Prostate gland (tissue), 2 donors: ENCODE measurements at regions not wholly inside any gene's neighbourhood (a gene's known extent, or its start where the extent isn't known, plus 50 kb on each side); places are given as distances from the start of the nearest gene placed in this dataset.

Experiments used
- DNase-seq: peaks from one replicate; pipeline ENCODE4 v3.0.0-alpha.2; 2019; ENCODE audit warnings: low spot score
- H3K27ac ChIP-seq, 2 donors: fragments of 200-600 bp; sonication (generic); 2 replicates each; pipeline ENCODE4 v1.5.1; 2017 to 2019
- H3K27me3 ChIP-seq: fragments of 200-600 bp; sonication (generic); replicated peaks from 2 replicates; pipeline ENCODE4 v1.5.1; 2019; ENCODE audit not compliant: insufficient read depth
- H3K36me3 ChIP-seq, 2 donors: fragments of 200-600 bp; sonication (generic); 1 replicate in 1 of 2; 2 replicates in 1 of 2; pipeline versions ENCODE4 v1.5.1 to v1.8.1; 2017 to 2019
- H3K4me1 ChIP-seq: fragments of 200-600 bp; sonication (generic); replicated peaks from 2 replicates; pipeline ENCODE4 v1.5.1; 2019
- H3K4me3 ChIP-seq, 2 donors: fragments of 200-600 bp; sonication (generic); 2 replicates each; pipeline ENCODE4 v1.5.1; 2017 to 2019
- H3K9me3 ChIP-seq: fragments of 200-600 bp; sonication (generic); 2 replicates; pipeline ENCODE4 v1.5.1; 2017
- CTCF ChIP-seq, 4 experiments: fragments of 200-600 bp in 2 of 4; fragments of 450-650 bp in 2 of 4; sonication (generic) in 2 of 4; IDR thresholded peaks; 1 replicate in 3 of 4; 2 replicates in 1 of 4; pipeline ENCODE4 v1.5.1; 2016 to 2019; ENCODE audit warnings: antibody characterized with exemption in 4 of 4, mild to moderate bottlenecking in 2 of 4, moderate library complexity in 2 of 4
- POLR2A ChIP-seq: fragments of 450-650 bp; IDR thresholded peaks from one replicate; pipeline ENCODE4 v1.6.1; 2016; ENCODE audit warnings: antibody characterized with exemption, mild to moderate bottlenecking
- POLR2AphosphoS5 ChIP-seq: sonication (generic); formaldehyde crosslinking; IDR thresholded peaks from one replicate; pipeline ENCODE4 v1.6.1; 2017; ENCODE audit warnings: antibody characterized with exemption
- WGBS: methylation state at CpG from one replicate; pipeline ENCODE4 v1.1.5; 2018; 5-methylcytosine and 5-hydroxymethylcytosine counted together
- intact Hi-C: fragments of 100-400 bp; cut with DNase I; formaldehyde crosslinking; loops from one replicate; pipeline ENCODE4 v1.14.2; 2022

GRCh38 chr3:83150896-83151295 lies 1389.5 kb upstream of the GBE1 start:
- WGBS, result 78% methylated on average over 2 of the region's 2 CpGs
- H3K27ac ChIP-seq, result no peak overlapping the region
- no peaks in the 10 kb centered on the region for H3K36me3 ChIP-seq
- TF ChIP-seq CTCF (IDR thresholded peaks at IDR 0.05) (no peak), POLR2AphosphoS5 (no peak), POLR2A (no peak)
- no peak for DNase-seq
- H3K27me3 ChIP-seq, result no peaks in the 10 kb centered on the region
- H3K4me3 ChIP-seq, result no peak overlapping the region
- H3K9me3 ChIP-seq, result no peaks in the 10 kb centered on the region
- H3K4me1 ChIP-seq, result no peaks in the 10 kb centered on the region
- intact Hi-C loops, result no loop called here

GRCh38 chr3:83140983-83141382 lies 1379.5 kb upstream of the GBE1 start:
- 76% methylated on average over 2 of the region's 2 CpGs for WGBS
- TF ChIP-seq POLR2AphosphoS5 (no peak), POLR2A (no peak), CTCF (IDR thresholded peaks at IDR 0.05) (no peak)
- no peak overlapping the region for H3K27ac ChIP-seq
- no peaks in the 10 kb centered on the region for H3K27me3 ChIP-seq
- intact Hi-C loops, result no loop called here
- no peaks in the 10 kb centered on the region for H3K4me1 ChIP-seq
- DNase-seq, result no peak
- H3K36me3 ChIP-seq, result no peaks in the 10 kb centered on the region
- no peaks in the 10 kb centered on the region for H3K9me3 ChIP-seq
- no peak overlapping the region for H3K4me3 ChIP-seq

- Histone ChIP-seq H3K36me3 (no peaks in the 10 kb centered on the region), H3K4me1 (no peaks in the 10 kb centered on the region), H3K27me3 (no peaks in the 10 kb centered on the region), H3K27ac (no peak overlapping the region), H3K4me3 (no peak overlapping the region), H3K9me3 (no peaks in the 10 kb centered on the region)
- intact Hi-C loops, result no loop called here
- DNase-seq, result no peak
- WGBS, result 73% methylated on average over 5 of the region's 5 CpGs
- TF ChIP-seq CTCF (IDR thresholded peaks at IDR 0.05), result no peak
- no peak for TF ChIP-seq POLR2A
- TF ChIP-seq POLR2AphosphoS5, result no peak
These were observed 1369.8 kb upstream of the GBE1 start for GRCh38 chr3:83131236-83131635.

GRCh38 chr3:83122774-83123350 lies 1361.4 kb upstream of the GBE1 start:
- TF ChIP-seq POLR2A, result no peak
- TF ChIP-seq POLR2AphosphoS5, result no peak
- no peak for TF ChIP-seq CTCF (IDR thresholded peaks at IDR 0.05)
- WGBS, result 74% methylated on average over 2 of the region's 2 CpGs
- Histone ChIP-seq H3K27ac (no peak overlapping the region), H3K9me3 (no peaks in the 10 kb centered on the region), H3K36me3 (no peaks in the 10 kb centered on the region), H3K27me3 (no peaks in the 10 kb centered on the region), H3K4me3 (no peak overlapping the region), H3K4me1 (no peaks in the 10 kb centered on the region)
- intact Hi-C loops, result no loop called here
- no peak for DNase-seq

- Histone ChIP-seq H3K27ac (no peak overlapping the region), H3K9me3 (no peaks in the 10 kb centered on the region), H3K36me3 (no peaks in the 10 kb centered on the region), H3K4me3 (no peak overlapping the region), H3K4me1 (no peaks in the 10 kb centered on the region), H3K27me3 (no peaks in the 10 kb centered on the region)
- no peak for TF ChIP-seq CTCF (IDR thresholded peaks at IDR 0.05)
- no peak for TF ChIP-seq POLR2A
- TF ChIP-seq POLR2AphosphoS5, result no peak
- intact Hi-C loops, result no loop called here
- DNase-seq, result no peak
- 77% methylated on average over 4 of the region's 4 CpGs for WGBS
These were observed 1331.8 kb upstream of the GBE1 start for GRCh38 chr3:83093222-83093572.
